HG03520 (cell line): ENCODE measurements at regions not wholly inside any gene's neighbourhood (a gene's known extent, or its start where the extent isn't known, plus 50 kb on each side); places are given as distances from the start of the nearest gene placed in this dataset.

Experiments used
- ATAC-seq: cut with Tn5 transposase; IDR thresholded peaks from one replicate; pipeline ENCODE4 v1.9.1; 2021; ENCODE audit warnings: mild to moderate bottlenecking, moderate library complexity; ENCODE audit not compliant: unreplicated experiment

DNA sequence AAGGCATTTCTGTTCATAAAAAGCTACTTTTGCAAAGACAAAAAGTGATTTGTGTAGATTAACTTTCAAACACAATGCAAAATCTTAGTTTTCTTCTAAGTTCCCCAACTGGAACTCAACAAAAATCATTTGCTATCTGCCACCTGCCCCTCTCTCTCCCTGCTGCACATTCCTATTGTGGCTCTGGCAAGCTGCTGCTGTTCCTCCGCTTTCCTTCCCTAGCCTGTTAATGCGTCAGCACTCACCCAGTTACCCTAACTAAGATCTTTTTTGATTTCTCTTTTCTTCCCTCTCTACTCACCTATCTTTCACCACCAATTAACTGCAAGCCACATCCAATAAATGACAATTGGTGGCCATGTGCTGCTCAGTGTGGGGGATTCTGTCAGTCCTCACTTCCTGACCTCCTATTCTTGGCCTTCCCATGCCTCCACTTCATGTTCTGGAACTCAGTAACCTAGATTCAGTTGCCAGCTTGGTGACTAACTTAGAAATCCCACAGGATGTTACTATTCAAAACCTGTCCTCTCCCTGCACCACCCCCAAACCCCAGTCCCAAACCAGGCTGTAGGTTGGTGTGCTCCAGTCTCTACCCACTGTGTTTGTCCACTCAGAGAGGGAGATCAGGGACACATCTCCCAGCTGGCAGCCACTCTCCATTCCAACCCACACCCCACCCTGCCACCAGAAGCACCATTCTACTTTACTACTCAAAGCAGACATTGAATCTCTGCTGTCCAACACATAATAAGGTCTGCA, 140.2 kb upstream of the CTTNBP2 start:
- ATAC-seq, result no peak

DNA sequence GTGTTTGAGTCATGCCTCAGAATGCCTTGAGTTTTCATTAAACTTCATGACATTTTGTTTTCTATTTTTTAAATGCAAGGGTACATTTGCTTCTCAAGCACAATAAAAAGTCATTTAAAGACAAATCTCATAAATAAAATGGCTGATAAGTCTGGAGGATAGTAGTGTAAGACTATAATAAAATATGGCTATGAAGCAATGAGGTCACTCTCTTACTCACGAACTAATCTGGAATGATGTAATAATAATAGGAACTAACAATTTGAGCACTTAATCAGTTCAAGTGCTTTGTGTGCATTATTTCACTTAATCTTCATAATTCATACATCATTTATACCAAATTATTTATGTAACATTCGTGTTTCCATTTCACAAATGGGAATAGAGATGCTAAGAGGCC, 149.3 kb upstream of the CTTNBP2 start:
- ATAC-seq, result no peak

DNA sequence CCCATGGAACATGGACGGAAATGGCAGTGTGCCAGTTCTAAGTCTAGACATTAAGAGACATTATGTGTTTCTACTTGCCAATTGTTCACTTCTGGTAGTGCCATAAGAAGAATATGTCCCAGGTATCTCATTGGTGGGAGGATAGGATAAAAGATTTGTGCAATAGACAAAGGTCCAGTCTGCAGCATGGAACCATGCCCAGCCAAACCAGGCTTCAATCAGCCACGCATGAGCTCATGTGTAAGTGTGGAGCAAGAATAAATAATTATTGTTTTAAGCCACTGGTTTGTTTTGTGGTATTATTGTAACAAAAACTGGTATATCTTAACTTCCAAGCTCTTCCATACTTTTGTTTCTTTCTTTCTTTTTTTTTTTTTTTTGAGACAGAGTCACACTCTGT, 153.6 kb upstream of the CTTNBP2 start:
- ATAC-seq, result no peak

DNA sequence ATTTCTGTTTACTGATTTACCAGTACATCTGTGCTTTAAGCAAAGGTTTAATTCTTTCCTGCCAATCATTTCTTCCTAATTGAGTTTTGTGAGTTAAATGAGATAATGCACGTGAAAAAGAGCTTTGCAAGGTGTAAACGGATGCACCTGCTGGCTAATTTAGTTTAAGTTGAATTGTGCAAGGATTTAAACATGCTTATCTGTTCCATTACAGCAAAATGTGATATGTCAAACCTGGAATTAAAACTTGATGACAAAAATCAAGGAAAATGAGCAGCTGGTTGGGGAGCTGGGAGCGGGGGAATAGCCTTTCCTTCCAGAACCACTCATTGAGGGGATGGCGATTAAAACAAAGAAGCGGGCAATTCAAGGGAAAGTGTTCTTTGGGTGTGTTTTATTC, 155.0 kb upstream of the CTTNBP2 start:
- ATAC-seq, result no peak

DNA sequence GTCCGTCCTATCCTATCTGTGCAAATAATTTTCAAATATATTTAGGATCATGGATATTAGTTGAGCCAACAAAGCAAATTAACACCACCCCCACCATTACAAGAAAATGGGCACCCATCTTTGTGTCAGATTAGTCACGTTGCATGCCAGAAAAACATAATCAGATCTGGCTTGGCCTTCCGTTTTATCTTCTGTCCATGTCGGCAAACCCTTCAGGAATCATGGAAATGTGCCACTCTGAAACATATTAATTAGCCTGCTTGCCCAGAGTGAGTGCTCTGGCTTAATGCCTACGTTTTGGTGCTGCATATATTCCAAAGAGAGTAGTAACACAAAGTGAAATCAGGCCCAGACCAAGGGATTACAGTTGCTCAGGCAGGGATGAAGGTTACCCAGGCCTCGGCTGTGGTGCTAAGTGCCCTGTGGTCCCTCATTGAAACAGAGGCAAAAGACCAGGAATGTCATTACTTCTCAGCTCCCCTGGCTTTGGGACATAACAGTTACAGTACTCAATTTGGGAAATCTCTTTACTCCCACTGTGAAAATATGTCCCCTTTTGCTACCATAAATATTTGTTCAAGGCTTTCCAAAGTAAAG, 154.0 kb upstream of the LSM8 start:
- ATAC-seq, result no peak

DNA sequence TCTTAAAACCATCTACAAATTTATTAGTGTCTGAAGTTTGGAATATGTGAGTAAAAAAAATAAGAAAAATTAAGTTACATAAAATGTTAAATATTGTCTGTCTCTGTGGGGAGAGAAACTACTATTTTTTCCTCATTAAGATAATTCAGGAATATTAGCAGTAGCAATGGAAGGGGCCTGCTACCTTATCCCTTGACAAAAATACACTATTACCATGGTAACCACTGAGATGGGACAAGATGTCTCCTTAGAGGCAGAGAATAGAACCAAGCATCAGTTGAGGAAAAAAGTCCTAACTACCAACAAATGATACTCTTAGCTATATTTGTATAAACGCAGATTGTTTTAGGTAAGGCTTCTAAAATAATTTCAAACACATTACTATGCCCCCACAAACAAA, 150.7 kb upstream of the LSM8 start:
- ATAC-seq, result no peak

DNA sequence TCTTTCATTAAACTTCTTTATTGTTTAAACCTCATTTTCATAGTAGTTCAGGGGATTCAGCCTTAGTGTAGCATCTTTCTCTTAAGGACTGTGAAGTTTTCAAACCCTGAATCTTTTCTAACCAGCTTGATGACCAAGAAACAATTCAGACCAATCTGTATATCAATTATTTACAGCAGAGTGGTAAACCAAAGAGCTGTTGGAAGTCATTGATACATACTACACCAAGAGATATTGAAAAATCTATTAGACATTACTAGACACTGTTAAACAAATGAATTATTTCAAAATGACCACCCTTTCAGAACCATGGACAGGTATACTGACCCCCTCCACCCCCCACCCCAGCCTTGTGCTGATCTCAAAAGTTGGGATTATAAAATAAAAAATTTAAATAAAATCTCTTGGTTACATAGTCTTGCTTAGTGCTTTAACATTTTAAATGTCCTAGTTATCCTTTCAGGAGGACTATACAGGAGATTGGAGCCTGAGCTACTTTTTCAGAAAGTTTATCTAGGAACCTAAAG, 143.9 kb upstream of the LSM8 start:
- ATAC-seq, result no peak

DNA sequence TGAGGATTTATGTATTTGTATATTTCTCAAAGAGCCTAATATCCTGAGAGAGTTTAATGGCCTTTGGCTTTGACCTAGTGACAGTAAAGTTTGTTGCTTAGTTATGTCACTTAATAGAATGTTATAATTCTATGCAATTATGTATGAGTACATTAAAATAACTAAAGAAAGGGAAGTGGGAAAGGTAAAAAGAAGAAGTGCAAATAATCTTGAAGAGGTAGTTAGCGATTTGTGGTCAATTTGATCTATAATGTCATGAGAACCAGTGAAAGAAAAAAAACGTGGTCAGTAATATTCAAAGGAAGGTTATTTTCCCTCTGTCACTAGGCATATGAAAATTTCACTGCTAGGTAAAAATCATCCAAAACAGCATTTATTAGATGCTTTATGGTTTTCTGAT, 143.4 kb upstream of the LSM8 start:
- ATAC-seq, result no peak

DNA sequence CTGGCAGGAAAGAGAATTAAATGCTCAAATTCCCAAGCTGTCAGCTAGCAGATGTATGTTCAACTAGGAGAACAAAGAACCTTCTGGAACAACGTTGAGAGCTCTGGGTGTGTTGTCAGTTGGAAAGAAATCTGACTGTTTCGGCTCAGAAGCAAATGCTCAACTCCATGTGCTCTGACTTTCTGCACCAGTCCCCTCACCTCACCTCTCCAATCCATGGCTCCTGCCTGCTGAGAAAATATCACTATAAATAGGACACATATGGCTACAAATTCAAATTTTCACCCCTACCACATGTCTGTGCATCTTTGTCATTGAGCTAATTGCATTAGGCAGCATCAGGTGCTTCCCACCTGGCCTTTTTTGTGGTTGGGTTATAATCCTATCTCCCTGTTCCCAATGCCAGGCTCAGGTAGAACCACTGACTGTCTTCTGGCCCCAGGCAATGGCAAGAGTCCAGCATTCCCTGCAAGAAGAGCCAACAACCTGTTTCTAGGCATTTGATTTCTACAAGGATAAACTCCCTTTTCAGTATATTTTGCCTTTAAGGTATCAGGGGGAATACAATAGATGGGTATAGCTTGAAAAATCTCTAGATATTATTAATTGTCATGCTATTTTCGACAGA, 142.6 kb upstream of the LSM8 start:
- ATAC-seq, result no peak

DNA sequence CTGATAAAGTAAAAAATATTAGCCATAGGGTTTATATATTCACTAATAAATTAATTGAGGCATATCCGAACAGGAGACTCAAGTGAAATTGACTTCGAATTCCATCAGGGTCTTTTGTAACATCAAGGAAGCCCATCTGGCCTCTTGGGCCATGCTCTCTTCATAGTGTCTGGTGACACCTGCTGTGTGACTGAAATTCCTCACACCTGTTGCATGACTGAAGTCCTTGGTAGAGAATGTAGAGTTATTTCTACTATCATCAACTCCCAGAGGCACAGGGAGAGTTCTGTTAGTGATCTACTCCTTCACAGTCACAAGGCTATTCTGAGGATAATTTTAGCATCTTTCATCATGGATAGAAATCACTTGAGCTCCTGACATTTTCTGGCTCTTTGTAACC, 138.3 kb upstream of the LSM8 start:
- no peak for ATAC-seq

DNA sequence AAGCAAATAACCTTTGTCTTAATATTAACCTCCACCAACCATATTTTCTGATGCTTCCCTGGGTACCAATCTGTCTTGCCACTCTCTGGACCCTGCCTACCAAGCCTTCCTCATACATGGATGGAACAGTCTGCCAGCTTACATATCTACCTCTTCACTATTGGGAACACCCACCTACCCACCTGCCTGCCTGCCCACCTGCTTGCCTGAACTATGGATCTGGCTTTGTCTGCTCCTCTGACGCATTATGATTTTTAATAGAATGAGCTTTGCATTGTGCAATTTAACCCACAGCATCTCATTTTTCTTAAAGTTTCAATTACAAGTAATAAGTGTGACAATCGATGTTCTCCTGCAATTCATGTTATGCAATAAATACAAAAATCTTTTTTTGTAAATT, 137.9 kb upstream of the LSM8 start:
- no peak for ATAC-seq

DNA sequence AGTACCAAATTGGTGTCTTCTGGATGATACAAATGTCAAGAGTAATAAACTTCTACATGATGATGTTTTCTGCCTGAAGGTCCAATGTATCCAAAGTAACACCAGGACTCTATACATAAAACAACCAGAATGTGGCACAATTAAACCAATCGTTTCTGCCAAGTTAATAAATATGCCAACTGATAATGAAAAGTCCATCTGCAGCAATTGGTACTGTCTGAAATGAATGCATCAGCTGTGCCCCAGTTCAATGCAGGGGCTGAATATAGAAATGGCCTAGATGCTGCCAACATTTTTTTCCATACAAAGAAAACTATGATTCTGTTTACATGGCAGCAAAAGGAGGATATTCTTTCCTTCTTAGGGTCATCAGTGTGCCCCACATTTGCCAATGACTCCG, 137.2 kb upstream of the LSM8 start:
- ATAC-seq, result no peak

DNA sequence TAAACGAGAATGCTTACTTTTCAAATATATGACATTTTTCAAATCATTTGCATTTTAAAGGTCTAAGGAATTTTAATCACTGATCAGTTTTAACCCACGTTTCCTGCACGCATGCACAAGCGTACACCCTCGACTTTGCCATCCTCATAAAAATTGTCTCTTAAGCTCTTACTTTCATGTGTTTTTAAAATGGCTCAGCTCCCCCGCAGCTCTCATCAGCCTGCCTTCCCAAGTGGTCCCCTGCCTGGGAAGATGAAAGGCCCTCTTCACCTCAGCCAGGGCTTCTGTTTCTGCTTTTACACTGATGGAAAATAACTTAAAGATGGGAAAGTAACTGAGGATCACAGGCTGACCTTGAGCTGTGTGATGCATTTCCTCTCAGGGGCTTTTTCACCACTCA, 131.6 kb upstream of the LSM8 start:
- no peak for ATAC-seq

DNA sequence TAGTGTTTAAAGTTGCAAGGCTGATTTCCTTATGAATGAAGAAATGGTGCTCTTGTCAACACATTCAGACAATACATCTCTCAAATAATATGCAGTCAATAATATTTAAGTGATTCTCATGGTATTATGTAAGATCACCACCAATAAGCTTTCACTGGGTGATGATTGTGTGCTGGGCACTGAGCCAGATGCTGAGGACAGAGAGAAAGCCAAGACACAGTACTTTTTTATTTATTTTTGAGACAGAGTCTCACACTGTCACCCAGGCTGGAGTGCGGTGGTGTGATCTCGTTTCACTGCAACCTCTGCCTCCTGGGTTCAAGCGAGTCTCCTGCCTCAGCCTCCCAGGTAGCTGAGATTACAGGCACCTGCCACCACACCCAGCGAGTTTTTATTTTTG, 130.6 kb upstream of the LSM8 start:
- ATAC-seq, result no peak

DNA sequence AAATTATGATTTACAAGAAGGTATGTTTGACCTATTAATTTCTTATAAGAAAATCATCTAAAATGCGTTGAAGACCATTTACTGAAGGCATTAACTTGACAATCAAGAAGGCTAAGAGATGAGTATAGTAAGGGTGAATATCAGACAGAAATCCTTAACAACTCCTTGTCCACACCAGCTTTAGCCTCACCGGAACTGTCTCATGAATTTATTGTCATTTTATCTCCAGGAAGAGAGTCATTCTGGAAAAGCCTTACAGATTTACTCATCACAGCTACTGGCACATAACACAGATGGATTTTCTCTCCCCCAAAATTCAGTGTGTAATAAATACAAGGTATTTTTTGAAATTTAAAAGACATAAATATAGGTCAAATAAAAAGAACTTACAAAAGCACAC, 129.4 kb upstream of the LSM8 start:
- ATAC-seq, result no peak

DNA sequence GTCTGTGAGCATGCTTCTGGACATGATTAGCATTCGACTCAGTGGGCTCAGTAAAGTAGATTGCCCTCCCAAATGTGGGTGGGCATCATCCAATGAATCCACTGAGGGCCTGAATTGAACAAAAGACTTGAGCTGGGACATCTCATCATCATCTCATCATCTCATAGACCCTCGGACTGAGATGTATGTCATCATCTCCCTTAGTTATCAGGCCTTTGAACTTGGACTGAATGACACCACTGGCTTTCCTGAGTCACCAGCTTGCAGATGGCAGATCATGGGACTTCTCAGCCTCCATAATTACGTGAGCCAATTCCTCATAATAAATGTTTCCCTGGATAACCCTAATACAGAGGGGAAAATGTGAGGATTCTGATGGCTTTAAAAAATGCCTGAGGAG, 128.3 kb upstream of the LSM8 start:
- ATAC-seq, result no peak

DNA sequence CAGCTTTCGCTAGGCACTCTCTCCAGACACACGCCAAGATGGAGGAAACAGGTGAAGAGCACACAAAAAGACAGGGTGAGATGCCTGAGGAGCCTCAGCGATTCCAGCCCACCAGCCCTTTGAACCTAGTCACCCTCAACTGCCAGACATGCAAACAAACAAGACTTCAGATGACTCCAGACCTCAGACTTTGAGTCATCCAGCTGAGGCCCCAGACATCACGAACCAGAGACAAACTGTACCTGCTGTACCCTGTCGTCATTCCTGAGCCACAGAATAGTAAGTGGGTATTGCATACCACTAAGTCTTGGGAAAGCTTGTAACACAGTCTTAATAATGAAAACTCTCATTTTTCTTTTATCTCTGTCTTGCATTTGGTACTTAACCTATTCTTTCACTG, 126.6 kb upstream of the LSM8 start:
- ATAC-seq, result no peak

DNA sequence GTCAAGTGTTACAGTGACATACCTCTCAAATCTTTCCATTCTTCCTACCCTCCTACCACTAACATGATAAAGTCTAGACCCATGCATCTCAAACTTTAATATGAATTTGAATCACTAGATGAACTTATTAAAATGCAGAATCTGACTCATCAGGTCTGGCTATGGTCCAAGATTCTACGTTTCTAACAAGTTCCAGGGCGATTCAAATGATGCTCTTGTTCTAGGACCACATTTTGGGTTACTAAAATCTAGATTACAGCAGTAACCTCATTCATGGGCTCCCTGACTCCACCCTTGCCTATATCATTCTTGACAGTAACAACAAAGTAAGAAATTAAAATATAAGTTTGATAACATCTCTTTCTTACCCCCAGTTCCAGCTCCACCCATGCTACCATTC, 124.8 kb upstream of the LSM8 start:
- no peak for ATAC-seq

DNA sequence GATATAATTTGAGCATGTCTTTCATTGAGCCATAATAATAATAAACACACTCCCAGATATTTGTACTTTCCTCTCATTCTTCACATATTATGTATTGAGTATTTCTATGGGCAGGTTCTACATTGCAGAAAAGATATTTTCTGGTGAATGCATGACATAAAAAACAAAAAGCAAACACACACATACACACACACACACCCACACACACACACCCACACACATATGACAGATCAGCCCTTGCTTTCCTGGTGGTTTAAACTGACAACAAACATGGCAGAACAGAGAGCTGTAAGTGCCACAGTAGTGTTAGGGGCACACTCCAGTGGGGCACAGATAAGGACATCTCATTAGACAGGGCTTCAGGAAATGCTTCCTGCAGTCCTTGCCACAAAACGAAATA, 123.3 kb upstream of the LSM8 start:
- ATAC-seq, result no peak

DNA sequence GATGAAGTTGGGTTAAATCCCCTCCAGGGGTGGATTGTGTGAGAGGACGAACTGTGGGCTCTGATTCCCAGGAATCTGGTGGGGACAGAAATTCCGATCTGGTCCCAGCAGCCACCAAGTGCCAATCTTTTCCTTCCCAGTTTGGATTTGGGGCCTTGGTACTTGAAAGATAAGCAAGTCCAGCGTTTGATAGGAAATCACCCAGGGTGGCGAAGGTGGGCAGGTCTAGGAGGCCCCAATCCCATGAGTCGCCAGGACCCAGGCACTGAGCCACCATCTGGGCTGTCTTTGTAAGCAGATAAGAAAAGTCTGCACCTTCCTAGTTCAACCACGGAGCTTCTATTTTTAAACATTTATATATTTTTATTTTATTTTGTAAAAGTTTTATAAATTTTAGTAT, 122.6 kb upstream of the LSM8 start:
- ATAC-seq, result no peak

DNA sequence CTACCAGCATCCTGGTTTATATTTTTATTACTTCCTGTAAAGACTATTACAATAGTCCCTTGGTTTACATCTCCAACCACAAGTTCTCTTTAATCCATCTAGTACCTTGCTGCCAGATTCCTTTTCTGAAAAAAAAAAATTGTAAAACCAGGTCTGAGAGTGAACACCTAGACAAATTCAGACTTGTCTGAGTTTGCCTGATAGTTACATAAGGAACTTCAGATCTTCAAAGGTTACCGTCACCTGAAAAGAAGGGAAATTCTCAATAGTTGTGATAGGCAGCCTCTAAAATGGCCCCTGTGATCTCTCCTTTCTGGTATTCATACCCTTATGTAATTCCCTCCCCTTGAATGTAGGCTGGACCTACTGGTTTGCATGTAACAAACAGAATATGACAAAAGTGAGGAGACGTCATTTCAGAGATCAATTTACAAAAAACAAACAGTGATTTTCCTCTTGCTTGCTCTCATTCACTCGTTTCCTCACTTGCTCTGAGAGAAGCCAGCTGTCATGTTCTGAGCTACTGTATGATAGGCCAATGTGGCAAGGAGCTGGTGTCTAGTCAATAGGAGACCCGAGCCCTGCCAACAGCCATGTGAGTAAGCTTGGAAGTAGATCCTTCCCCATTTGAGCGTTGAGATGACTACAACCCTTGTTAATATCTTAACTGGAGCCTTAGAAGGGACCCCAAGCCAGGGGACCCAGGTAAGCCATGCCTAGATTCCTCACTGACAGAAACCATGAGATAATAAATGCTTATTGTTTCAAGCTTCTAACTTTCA, 110.9 kb upstream of the LSM8 start:
- ATAC-seq, result no peak

DNA sequence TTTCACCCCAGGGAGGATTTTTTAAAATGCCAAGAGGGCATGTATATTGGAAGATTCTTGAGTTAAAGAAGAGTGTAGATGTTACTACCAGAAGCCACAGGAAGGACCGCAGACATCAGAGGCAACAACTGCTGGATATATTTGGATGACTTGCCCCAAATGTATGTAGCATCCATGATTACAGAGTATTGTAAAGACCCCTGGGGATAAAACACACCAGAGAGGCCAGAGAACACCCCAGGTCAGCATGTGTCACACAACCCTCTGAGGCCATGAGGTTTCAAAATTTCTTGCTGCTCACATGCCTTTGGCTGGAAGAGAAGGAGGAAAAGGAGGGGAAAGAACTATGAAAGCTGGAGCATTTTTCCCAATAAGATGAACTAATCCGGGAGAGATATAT, 108.0 kb upstream of the LSM8 start:
- no peak for ATAC-seq
